Skeletal muscle cell (primary cell): ENCODE measurements at regions not wholly inside any gene's neighbourhood (a gene's known extent, or its start where the extent isn't known, plus 50 kb on each side); places are given as distances from the start of the nearest gene placed in this dataset.
A peak's percentile ranks its signal among the peaks of the same experiment; 100 is the strongest.
"Not testable (repeated sequence)": the region's sequence is repeated elsewhere in the genome, so short reads cannot be mapped to it uniquely, and the experiment has no call there.

Experiments
- DNase-seq: peaks from one replicate; pipeline ENCODE4 v3.0.0-alpha.2; 2010; ENCODE audit warnings: low read depth
- H3K4me3 ChIP-seq: 2 replicates; pipeline ENCODE4 v1.5.1; 2011; ENCODE audit warnings: low read depth, mild to moderate bottlenecking, control low read depth, low read length, moderate library complexity

DNA sequence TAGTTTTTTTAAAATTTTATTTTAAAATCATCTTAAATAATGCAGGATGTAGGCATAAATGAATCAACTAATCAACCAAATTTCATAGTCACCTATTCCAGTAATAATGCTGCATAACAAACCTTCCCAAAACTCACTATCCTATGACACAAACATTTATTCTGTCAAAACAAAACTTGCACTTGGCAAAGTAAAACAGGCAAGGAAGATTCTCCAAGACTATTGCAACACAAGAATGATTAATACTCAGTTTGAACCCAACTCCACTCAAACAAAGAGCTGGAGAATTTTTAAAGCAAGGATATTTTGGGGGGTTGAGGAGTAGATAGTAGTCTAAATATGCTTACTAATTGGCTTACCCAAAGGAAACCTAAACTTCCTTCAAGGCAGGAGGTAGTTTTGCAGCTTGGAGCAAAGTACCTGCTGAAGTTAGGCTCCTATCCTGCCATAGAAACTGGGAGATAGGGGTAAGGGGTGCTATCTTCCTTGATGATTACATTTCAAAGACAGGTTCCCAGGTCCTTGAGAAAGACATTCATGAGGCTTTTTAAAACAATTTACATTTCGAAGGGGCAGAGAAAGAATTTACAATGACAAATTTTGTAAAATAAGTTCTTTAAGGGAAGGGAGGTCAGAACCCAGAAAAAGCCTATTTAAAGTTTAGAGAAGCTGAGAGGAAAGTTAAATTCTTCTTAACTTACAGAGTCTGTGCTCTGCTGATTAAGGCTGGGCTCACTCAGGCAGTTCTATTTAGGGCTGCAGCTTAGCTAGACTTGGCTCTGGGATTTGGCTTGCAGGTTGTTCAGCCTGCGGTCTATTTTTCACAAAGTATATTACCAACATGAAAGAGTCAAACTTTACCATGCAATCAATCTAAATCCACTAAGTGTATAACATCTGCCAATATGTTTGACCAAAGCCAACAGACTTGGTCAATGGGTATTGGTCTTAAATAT lies 549.0 kb downstream of the KCTD12 start:
- DNase-seq, result no peak
- no peak overlapping the region for H3K4me3 ChIP-seq

GRCh38 chr13:76335463-76335862 lies 550.7 kb downstream of the KCTD12 start:
- no peak for DNase-seq
- no peak overlapping the region for H3K4me3 ChIP-seq

DNA sequence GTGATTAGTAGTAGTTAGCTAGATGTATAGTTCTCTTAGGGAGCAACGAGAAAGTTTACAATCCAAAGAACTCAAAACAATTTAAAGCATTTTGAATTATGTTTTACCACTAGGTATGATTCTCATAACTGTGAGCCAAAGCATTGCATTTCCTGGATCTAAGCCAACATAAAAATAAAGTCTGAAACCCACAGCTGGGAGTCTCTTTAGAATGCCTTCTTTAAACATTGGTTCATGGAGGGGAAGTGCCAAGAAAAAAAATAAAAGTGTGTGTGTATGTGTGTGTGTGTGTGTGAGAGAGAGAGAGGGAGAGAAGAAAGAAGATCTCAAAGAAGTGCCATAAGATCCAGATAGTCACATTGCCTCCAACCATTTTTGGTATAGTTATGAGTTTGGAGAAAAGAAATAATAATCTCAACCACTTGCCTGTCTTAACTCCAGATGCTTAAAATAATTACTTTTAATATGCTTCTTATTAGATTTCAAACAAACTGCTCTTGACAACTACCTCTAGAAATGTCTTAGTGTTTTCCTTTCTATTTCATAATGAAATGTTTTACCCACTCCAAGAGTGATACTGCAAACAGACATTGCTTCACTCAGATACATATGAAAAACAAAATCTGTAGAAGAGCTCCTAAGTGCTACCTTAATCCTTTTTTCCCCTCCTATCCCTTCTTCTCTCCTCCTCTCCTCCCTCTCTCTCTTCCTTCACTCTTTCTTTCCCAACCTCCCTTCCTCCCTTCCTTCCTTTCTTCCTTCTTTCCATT lies 554.1 kb downstream of the KCTD12 start:
- DNase-seq, result peak; percentile 14

GRCh38 chr13:76330761-76331160 lies 555.4 kb downstream of the KCTD12 start:
- no peak for DNase-seq
- no peak overlapping the region for H3K4me3 ChIP-seq

More for the DNA sequence above, 554.1 kb downstream of the KCTD12 start:
- H3K4me3 ChIP-seq, result no peak overlapping the region

GRCh38 chr13:76329866-76330580 lies 556.2 kb downstream of the KCTD12 start:
- no peak for DNase-seq
- no peak overlapping the region for H3K4me3 ChIP-seq

GRCh38 chr13:76329004-76329403 lies 557.2 kb downstream of the KCTD12 start:
- no peak overlapping the region for H3K4me3 ChIP-seq
- DNase-seq, result no peak

DNA sequence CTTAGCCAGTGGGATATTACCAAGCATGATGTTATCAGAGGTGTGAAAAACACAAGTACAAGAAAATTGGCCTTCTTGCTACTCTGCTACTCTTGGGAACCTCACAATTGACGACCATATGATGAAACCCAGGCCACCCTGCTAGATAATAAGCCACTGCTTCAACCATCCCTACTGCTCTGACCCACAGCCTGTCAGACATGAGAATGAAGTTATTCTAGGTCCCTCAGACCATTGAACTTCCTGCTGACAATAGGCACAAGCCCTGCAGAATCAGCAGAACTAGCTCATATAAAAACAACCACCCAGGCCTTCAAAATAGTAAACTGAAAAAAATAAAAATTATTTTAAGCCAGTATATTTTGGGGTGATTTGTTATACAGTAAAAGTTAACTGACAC lies 559.9 kb downstream of the KCTD12 start:
- H3K4me3 ChIP-seq, result no peak overlapping the region
- DNase-seq, result no peak

GRCh38 chr13:76319921-76320320 lies 566.3 kb downstream of the KCTD12 start:
- no peak overlapping the region for H3K4me3 ChIP-seq
- no peak for DNase-seq

DNA sequence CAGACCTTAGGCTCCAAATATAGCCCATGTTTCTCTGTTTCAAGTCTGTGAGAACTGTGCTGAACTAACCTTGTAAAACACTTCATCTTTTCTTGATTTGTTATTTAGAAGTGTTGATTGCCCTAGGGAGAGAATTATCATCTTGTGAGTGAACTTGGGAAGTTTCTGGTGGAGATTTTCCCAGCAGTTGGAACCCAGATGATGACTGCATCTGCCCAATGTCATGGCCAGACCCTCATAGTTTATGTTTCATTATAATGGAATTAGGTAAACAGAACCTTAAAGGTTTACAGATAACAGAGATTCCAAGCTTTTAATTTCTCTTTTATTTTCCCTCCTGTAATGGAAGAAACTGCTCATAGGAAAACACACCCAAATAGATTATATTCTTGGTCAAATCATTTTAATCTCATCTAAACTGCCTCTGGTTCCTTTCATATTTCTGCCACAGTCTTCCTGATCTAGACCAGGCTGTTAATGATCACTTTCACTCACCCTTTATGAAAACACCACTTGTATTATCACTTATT lies 569.1 kb downstream of the KCTD12 start:
- no peak for DNase-seq
- H3K4me3 ChIP-seq, result no peak overlapping the region

- H3K4me3 ChIP-seq, result no peak overlapping the region
- DNase-seq, result no peak
Measured at GRCh38 chr13:76314495-76314894, 571.7 kb downstream of the KCTD12 start.

DNA sequence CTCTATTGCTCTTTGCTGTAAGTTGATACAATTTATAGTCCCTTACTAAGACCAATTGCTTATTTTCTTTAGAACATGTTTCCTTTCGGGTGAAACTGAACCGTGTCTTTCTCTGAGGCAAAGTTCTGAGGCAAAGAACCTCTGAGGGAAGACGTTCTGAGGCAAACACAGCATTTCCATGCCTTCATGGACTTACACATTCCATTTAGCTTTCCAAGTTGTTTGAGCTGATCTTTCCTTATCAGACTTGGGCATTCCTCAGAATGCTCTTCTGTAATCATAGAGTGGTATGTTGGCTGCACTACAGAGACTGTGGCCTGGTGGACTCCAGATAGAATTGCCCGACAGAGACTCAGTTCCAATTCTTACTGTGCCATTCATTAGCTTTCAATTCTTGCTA lies 579.1 kb downstream of the KCTD12 start:
- no peak for DNase-seq
- no peak overlapping the region for H3K4me3 ChIP-seq

GRCh38 chr13:76300688-76301087 lies 585.5 kb downstream of the KCTD12 start:
- H3K4me3 ChIP-seq, result no peak overlapping the region
- no peak for DNase-seq

DNA sequence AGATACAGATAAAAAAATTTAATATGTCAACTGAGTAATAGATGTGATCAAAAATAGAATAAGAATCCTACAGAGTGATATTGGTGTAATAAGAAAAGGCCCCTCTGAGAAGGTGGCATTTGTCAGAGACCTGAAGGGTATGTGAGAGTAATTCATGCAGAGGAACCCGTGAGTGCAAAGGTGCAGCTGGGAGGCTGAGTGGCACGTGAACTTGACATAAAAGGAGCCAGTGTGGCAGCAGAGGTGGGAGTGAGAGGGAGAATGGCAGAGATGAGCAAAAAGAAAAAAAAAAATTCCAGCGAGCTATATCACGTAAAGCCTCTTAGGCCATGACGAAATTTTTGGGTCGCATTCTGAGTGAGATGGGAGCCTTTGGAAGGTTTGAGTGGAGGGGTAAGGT lies 588.9 kb downstream of the KCTD12 start:
- no peak overlapping the region for H3K4me3 ChIP-seq
- DNase-seq, result no peak

GRCh38 chr13:76296751-76297150 lies 589.5 kb downstream of the KCTD12 start:
- no peak overlapping the region for H3K4me3 ChIP-seq
- no peak for DNase-seq

- DNase-seq, H3K4me3 ChIP-seq: not testable (repeated sequence)
Measured at GRCh38 chr13:76295020-76295419, 591.2 kb downstream of the KCTD12 start.

DNA sequence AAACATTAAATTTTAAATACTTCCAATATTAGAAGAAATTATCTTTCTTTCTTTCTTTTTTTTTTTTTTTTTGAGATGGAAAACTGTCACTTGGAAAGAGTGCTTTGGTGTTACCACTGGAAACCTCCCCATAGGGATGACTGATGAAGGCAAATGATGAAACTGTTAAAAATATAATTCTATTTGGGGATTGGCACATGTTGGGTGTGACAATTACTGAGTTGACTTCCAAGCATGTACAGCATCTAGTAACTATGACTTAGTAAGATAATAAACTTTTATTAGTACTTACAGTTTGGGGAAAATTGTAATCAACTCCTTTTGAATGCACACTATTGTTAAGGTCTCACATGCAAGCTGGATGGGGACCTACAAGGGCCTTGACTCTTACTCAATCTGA lies 592.5 kb downstream of the KCTD12 start:
- H3K4me3 ChIP-seq, result no peak overlapping the region
- DNase-seq, result no peak

- H3K4me3 ChIP-seq, result no peak overlapping the region
- no peak for DNase-seq
Measured at GRCh38 chr13:76293346-76293745, 592.9 kb downstream of the KCTD12 start.

DNA sequence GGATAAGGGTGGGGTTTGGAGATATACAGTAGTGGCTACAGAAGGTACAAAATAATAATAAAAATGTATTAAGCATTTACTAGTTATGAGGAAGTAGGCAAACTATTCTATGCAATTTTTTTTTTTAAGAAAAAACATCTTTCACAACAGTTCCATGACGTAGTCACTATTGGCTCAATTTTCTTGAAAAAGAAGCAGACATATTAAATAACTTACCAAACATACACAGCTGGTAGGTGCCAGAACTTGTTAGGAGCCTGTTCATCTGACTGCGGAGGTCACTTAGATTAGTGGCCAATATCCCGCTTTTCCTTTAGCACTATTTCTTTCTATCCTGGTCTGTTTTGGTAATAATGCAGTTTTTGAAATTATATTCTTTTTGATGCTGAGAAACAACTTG lies 593.5 kb downstream of the KCTD12 start:
- H3K4me3 ChIP-seq, result no peak overlapping the region
- no peak for DNase-seq

- DNase-seq, result no peak
- no peak overlapping the region for H3K4me3 ChIP-seq
Measured at GRCh38 chr13:76292031-76292430, 594.2 kb downstream of the KCTD12 start.

DNA sequence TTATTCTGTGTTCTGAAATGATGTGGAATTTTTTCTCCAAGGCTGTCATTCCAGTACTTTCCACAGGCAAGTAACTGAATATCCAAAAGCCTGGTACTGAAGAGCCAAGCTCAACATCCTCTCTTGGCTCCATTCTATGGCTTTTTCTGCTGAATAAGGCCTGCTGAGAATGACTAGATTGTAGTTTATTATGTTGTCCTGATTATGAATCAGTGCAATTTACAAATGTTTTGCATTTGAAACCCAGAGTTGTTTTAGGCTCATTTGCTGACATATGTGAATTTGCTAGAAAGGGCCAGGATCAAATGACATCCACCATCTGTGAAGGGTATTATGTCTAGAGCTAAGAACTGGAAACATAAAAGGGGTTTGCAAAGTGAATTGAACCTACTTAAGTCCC lies 596.6 kb downstream of the KCTD12 start:
- DNase-seq, result no peak
- H3K4me3 ChIP-seq, result no peak overlapping the region
